Upper lobe of left lung (tissue), 4 donors: ENCODE measurements at regions not wholly inside any gene's neighbourhood (a gene's known extent, or its start where the extent isn't known, plus 50 kb on each side); places are given as distances from the start of the nearest gene placed in this dataset.
"Not testable (repeated sequence)": the region's sequence is repeated elsewhere in the genome, so short reads cannot be mapped to it uniquely, and the experiment has no call there.

Experiments
- CTCF ChIP-seq, 6 experiments: fragments of 450-650 bp in 4 of 6; fragments of 200-600 bp in 2 of 6; sonication (generic) in 2 of 6; IDR thresholded peaks; one replicate each; pipeline ENCODE4 v1.5.1; 2016 to 2019; ENCODE audit warnings: antibody characterized with exemption in 6 of 6
- POLR2A ChIP-seq, 4 donors: fragments of 450-650 bp; IDR thresholded peaks; one replicate each; pipeline ENCODE4 v1.5.1; 2016 to 2017; ENCODE audit warnings: antibody characterized with exemption in 4 of 4, mild to moderate bottlenecking in 2 of 4
- POLR2AphosphoS5 ChIP-seq, 2 donors: sonication (generic); formaldehyde crosslinking; IDR thresholded peaks; one replicate each; pipeline ENCODE4 v1.5.1; 2017; ENCODE audit warnings: antibody characterized with exemption in 2 of 2

DNA sequence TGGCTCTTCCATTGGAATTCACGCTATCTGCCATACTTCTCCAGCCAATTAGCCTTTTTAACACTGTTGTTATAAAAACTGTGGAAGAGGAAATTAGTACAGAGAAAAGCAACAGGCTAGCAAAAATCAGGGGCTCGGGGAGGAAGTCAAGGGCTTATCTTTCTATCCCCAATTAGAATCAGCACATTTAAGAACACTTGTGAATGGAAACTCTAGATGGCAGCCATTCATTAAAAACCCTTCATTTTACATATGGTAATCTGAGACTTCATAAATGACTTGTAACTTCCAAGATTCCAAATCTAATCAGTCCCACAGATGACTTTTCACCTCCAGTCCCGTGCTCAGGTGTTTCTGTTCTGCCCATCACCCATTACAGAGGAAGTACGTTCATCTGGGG, 330.5 kb downstream of the CNTNAP3B start:
- not testable (repeated sequence) for TF ChIP-seq CTCF, POLR2A, POLR2AphosphoS5 (IDR thresholded peaks at IDR 0.05)
